HG03108 (cell line): ENCODE measurements at regions not wholly inside any gene's neighbourhood (a gene's known extent, or its start where the extent isn't known, plus 50 kb on each side); places are given as distances from the start of the nearest gene placed in this dataset.
"Not testable (repeated sequence)": the region's sequence is repeated elsewhere in the genome, so short reads cannot be mapped to it uniquely, and the experiment has no call there.

Experiments used
- ATAC-seq: cut with Tn5 transposase; IDR thresholded peaks from one replicate; pipeline ENCODE4 v1.9.1; 2021; ENCODE audit warnings: moderate library complexity; ENCODE audit not compliant: unreplicated experiment

DNA sequence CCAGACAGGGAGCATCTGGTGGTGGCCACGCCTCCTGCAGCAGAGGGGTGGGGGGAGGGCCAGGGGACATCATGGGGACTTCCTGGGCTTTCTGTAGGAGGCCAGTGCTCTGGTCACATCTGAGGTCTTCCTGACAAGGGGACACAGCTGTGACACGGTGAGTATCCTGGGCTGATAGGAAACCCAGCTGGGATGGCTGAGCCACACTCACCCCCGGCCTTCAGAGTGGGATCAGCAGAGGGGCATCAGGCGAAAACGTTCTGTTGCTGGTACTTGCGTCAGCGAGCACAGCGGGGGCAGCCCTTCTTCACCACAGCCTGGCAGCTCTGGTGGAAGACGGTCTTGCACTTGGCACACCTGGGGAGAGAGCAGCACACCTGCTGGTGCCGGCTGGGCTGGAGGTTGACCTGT lies 122.9 kb upstream of the SMURF2 start:
- ATAC-seq: no peak

DNA sequence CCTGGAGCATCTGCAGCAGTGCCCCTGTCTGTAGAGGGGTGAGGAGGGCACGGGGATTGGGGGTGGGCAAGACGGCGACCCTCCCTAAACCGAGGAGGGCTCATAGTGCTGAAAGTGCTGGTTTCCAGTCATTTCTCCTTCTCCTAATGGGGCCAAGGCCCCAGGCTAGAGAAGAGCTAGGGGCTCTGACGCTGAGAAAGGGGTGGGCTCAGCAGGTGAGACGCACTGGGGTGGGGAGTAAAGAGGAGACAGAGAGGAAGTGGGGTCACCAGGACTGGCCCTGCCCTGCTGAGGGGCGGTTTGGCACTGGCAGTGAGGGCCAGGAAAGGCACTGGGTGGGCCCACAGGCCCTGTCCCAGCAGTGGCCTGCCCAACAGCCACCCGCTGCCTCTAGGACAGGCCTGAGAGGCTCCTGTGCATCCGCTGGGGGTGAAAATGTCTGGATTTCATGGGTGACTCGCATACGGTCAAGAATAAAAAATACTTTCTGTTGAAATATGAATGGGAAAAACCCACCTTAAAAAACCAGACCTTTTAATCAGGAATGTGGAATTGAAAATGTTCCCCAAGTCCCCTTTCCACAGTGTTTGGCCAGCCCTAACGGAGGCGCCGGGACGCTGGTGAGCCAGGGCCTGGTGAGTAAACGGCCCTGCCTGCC lies 122.4 kb upstream of the SMURF2 start:
- ATAC-seq: no peak

DNA sequence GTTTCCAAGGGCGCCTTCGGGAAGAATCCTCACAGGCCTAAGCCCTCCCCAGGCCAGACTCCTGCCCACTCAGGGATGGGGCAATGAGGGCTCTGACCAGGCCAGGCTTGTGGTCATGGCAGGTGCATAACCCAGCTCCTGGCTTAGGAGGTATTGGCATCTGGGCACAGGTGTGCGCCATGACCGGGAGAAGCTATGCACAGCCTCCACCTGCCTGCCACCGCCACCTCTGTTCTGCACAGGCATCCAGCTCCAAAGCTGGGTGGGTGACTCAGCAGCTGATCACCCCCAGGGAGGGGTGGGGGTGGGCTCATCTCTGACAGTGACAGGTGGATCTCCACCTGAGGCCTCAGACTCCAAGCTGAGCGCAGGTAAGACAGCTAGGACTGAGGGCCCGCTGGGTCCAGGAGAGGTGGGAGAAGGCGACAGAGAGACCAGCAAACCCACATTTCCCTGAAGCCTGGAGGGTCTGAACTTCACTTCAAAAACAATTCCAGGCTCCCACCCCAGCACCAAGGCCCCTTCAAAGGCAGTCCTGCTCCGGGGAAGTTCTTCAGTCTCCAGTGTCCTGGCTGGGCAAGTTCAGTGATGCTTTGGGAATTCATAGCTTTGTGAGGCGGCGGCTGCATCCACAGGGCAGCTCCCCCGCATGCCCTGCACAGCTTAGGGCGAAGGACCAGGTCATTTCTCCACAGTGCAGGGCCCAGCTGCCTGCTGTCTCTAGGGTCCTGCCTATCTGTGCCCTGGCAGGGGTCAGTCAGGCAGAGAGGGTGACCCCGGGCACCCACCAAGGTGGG lies 121.6 kb upstream of the SMURF2 start:
- ATAC-seq: no peak

DNA sequence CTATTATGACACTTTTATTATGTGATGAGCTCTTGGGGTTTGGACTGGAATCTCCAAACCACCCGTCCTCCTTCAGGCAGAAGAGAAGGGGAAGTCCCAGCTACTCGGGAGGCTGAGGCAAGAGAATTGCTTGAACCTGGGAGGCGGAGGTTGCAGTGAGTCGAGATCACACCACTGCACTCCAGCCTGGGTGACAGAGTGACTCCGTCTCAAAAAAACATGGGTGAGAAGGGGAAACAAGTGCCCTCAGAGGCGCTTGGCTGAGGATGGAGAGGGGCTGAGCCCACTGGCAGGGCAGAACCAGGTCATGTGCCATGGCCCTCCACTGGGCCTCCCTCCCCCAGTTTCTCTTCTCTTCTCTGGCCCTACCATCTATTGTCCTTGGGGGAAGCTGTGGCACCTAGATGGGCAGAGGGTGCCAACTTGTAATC lies 120.9 kb upstream of the SMURF2 start:
- no peak for ATAC-seq

DNA sequence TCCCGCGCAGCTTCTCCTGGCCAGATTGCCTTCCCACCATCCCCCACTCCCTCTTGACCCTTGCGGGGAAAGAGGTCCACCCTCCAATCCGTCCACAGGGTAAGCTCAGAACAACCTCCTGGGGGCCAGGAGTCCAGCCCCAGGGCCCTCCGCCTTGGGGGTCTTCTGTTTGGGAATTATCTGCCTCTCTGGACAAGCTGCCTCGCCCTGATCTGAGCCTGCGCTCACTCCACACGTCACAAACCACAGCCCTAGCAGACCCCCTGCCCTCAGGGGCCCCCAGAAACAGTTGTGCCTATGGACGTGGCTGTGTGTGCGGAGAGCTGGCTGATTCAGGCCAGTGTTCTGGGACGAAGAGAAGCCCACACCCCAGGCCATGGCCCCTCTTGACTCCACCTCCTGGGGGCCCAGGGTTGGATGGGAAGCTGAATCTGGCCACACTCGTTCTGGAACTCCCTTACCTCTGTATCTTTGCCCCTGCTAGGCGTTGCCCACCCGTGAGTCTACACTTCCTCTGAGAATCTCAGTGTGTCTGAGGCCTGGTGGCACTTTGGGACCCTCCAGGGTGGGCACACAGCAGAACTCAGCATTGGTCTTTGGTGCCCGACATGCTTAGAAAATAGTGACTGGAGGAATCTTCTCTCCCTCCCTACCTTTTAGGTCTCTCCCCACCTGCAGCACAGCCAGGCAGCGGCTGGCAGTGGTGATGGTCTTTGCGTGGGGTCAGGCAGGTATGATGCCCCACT lies 119.9 kb upstream of the SMURF2 start:
- no peak for ATAC-seq

DNA sequence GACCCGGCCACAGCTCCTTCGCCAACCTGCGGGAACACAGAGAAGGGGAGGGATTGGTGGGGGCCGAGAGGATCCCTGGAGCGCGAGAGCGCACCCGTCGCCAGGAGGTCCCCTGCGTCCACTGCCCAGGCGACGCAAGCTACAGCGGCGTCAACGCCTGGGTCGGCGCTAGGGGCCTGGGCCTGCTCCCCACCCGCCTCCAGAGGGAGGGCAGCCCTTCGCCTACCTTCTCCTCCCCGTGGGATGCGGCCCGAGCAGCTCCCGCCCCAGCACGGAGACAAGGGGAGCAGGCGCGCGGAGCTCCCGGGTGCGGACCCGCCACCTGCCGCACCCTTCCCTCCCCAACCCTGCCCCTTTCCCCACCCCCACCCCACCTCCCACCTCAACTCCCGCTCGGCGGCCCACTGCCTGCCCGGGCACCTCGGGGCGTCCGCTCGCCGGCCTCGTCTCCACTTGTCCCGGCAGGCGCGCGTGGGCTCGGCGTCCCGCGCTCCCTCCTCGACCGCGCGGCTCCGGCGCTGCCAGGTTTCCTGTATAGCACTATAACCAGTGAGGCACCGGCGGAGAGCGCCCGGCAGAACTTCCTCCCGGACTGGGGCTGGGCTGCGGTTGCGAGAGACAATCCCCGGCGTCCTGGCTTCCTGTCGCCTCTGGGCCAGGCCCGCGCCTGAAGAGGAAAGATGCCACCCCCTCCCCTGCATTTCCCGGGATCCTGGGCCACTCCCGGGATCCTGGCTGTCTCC lies 119.1 kb upstream of the SMURF2 start:
- ATAC-seq: no peak

DNA sequence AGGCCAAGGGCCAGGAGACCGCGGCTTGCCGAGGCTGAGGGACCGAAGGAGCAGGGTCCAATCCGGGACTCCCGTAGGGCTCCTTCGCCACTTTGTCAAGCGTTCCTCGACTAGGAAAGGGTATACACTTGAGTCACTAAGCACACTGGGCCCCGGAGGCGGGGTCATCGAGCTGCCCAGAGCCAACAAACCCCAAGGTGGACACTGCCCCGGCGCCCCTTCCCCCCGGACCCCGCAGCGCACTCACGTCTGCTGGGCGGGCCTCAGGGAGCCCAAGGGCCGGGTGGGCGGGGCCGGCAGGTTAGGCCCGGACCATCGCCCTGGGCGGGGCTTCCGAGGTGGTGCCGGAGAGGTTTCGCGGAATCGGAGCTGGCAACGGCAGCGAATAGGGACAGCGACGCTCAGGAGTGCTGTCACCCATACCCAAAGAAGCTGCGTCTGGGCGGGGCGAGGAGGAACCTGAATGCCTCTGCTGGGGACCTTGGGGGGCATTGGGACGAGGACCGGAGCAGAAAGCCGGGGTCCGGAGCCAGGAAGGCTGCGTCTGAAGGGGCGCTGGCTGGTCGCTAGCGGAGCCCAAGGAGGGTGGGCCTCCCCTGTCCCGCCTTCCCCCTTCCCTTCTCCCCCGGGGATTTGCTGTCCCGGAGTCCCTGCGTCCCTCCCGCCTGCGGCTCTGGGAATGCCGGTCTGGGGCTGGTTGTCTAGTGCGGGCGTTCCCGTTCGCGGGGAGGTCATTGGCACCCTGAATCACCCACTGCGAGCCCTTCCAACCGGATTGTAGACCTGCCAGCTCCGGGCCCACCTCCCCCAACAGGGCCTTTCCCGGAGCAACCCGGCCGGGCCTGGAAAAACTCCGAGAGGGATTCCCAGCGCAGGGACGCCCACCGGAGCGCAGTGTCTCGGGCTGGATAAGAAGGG lies 118.2 kb upstream of the SMURF2 start:
- ATAC-seq: no peak

DNA sequence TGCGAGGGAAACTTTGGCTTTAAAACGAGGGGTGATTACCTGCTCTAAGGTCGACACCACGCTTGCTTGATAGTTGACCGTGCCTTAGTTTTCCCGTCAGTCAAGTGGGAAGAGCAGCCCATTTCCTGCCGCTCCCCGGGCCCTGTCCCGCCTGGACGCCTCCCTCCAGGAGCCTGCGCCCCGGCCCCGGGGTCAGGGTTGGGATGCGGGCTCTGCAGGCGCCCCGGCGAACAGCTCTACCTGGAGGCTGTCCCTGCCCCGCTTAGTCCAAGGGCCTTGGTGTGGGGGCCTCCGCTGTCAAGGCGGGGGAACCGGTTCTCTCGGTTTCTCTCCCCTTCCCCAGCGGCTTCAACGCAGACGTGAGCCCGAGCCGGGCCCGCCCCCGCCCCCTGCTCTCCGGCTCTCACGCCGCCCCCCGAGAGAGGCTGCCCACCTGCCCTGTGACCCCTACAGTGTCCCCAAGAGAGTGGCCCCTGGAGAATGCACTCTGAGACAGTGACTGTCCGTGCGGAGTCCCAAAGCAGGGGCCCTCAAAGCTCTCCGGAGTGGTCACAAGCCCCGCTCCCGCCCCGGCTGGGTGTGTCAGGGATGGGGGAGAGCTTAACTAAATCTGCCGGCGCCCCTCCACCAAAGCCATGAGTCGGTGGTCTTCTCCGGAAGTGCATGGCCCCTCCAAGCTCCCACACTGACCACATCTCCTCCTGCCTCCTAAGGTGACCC lies 117.4 kb upstream of the SMURF2 start:
- no peak for ATAC-seq

DNA sequence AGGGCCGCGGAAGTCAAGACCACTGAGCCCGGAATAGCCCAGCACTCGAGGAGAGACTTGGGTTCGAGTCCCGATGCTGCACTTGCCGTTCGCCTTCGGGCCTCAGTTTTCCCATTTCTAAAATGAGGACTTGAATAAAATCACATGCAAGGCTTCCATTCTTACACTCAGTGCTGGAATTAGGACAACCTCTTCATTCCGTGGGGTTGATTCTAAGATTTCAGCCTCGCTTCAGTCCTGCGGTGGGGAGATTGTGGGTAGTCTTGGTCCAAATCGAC lies 116.9 kb upstream of the SMURF2 start:
- ATAC-seq: not testable (repeated sequence)

DNA sequence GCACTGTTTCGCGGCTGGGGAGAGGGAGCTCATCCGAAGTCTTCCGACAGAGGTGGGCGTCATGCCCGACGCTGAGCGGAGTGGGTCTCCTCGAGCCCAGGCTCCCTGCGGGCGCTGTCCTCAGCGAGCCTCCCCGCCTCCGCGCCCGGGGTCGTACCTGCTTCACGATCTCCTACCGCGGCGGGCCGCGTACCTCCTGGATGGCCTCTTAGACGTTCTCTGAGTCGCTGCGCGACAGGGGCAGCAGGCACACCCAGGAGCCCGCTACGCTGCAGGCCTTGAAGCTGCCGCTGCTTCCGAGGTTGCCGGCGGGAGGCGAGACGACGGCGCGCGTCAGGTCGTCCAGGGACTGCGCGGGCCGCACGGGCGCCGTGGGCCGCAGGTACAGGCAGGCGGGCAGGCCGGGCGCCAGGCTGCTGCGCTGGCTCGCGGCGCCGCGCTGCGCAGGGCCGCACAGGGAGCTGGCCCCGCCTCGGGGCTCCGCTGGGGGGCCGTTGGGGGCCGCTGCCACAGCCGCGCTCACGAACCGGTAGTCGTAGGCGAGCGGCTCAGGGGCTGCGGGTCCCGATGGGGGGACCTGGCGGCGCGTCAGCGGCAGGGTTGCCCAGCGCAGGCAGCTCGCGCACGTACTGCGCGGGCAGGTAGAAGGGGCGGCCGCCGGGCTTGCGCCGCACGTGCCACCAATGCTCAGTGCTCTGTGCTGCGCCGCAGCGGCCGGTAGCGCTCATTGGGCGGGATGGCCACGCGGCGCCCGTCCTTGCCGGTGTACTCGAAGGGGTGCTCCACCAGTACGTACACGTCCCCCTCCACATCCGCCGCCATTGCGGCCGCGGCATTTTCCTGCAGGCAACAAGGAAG lies 116.4 kb upstream of the SMURF2 start:
- no peak for ATAC-seq

DNA sequence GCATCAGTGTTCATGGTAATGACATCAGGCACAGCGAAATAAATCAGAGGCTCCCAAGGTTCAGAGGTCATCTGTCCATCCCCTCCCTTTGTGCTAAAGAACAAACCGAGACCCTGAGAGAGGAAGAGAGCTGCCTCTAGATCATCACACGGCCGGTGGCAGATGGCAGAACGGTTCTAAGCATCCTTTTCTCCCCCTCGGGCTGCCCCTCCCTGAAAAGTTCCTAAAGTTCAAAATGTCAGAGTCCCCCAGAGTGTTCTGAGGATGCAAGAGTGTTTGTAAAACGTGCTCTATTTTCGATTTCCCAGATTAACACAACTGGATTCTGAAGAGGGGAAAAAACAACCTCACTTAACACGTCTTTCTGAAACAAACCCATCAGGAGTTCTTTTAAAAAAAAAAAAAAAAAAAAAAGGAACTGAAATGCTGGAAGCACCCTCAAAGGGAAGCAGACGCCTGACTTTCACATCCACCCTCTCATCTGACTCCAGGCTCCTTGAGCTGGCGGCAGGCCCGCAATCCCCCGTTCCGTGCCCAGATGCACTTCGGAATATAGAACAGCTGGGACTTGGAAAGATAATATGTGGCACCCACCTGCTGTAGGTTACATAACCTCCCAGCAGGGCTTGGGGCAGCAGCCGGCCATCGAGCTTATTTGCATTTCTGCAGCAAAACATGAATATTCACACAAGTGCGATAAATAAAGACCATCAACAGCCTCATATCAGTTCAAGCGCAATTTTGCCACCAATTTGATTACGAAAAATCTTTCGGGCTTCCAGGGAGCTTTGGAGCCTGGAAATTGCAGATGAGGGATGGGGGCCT lies 115.5 kb upstream of the SMURF2 start:
- no peak for ATAC-seq

DNA sequence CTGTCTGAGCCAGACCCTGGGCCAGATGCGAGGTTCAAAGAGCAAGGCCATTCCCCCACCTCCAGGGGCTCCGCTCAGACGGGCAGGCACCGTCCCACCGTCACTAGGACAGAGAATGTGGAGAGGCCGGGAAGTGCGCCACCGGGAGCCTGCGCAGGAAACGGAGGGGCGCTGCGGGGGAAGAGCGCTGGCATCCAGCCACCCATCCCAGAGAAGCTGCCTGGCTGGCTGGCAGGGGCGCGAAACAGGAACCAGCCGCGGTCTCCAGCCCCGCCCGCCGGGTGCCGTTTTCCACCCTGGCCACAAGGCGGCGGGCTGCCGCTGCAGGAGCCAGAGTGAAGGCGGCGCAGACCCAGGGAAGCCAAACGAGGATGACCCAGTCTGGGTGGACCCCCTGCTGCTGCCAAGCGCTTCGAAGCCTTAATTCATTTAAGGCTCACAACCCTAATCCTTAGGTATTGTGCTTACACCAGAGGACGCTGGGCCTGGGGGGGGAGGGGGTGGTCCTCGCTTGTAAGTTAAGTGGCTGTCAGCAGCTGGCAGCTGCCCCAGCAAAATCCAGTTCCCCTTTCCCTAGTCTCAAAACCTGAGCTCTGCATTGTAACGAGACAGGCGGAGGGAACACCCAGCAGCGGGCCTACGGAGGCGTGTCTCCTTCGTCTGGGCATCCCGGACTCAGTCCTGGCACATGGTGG lies 114.8 kb upstream of the SMURF2 start:
- peak; percentile 41 for ATAC-seq

DNA sequence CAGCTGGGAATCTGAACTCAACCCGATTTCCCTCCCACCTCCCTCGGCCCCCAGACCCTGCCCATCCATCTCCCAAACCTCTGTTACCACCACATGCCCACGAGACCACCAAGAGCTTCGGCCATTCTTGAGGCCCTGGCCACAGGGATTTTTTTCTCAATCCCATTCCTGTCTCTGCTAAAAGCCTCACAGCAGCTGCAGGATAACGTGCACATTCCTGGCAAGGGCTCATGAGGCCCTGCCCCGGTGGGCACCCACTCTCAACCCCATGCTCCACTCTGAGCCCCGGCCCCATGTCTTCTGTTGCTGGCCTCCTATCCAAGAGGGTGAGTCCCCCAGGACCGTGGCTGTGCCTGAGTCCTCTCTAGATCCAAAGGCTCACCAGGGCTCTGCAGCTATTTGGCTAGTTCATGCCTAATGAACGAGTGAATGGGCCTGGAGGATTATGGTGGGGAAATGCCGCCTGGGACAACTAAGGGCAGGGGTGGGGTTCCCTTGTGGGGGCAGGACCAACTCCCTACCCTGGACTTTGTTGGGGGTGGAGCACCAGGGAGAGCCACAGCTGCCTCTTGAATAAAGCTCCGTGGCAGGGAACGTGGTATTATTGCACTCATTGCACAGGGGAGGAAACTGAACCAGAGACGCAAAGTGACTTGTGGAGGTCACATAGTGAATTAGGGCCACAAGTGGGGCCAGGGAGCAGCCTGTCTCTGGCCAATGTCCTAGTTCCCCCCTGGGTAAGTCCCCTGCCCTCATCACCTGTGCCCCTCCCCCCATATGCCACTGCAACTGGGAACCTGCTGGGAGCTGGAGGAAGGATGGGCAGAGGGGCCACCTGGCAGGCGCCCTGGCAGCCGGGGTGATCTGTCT lies 113.8 kb upstream of the SMURF2 start:
- ATAC-seq: no peak

DNA sequence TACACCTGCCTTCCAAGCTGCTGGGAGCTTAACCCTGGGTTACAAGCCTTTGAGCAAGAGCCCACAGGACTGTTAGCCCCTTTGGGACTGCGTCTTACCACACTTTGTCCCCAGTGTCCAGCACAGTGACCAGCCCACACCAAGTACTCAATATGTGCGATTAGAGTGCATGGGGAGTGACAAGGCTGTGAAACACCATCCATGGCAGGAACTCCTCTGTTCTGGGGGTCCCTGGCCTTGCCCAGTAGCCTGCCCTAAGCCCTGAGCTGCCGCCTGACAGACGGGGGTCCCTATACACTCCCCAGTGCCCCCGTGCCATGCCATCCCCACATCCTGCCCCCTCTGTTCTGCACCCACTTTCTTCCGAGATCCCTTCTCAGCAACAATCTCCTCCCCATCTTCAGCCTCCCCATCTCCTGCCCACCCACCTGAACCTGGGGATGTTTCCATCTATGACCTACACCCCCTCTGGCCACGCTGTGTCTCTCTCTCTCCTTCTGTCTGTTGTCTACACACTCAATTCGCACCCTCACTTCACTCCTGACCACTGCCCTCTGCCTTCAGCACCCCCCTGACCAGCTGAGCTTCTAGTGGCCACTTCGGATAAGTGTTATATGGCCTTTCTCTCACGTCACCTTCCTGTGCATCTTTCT lies 112.9 kb upstream of the SMURF2 start:
- ATAC-seq: no peak

DNA sequence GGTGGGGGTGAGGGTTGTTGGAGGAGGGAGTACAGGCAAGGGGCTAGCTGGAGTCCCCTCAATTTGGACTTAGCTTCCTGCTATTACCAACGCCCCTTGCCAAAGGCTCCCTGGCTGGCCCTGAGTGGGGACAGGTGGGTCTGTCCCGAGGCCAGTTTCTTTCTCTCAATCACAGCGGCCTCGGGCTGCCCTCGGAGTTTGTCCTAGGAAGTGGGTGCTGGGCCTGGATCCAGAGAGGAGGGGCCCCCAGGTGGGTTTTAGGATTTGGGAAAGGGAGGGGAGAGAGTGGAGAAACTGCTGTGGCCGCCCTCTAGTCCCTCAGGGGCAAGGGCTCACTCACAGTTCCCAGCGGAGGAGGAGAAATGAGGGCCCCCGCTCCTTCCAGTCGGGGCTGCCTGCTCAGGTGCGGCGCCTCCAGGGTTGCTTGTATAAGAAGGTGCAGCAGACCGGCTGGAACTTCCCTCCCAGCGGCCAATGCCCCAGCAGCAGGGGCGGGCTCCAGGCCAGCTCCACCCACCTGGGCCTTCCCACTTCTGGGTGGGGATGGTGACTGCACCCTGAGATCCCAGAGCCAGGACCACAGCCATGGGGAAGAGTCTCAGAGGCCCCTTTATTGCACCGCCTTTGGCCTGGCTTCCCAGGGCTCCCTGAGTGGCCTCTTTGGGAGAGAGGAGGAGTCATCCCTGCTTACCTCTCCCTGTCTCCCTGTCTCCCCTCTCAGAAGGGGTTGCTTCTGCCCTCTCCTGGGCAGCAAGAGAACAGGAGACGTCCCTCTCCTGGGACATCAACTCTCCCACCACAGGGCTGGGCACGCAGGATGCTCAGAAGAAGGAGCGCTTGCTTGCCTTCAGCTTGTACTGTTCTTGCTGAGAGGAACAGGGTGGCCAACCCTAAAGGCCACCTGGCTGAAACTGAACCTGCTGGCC lies 112.0 kb upstream of the SMURF2 start:
- ATAC-seq: no peak
